ENCODE measurements at regions not wholly inside any gene's neighbourhood (a gene's known extent, or its start where the extent isn't known, plus 50 kb on each side); places are given as distances from the start of the nearest gene placed in this dataset.

DNA sequence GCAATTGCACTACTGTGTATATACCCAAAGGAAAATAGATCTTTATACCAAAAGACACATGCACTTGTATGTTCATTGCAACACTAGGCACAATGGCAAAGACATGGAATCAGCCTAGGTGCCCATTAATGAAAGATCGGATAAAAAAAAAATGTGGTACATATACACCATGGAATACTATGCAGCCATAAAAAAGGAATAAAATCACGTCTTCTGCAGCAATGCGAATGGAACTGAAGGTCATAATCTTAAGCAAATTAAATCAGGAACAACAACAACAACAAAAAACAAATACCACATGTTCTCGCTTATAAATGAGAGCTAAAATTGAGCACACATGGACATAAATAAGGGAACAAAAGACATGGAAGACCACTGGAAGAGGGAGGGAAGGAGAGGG is 266.7 kb upstream of the CDH18 start:
- Mint-ChIP-seq H3K4me3 (ENCODE audit: unreplicated experiment) (no peak overlapping the region), H3K9me3 (ENCODE audit: unreplicated experiment) (no peaks in the 10 kb centered on the region), H3K27me3 (ENCODE audit: unreplicated experiment) (no peaks in the 10 kb centered on the region), H3K27ac (ENCODE audit: unreplicated experiment) (no peak overlapping the region), H3K36me3 (ENCODE audit: unreplicated experiment) (no peaks in the 10 kb centered on the region), H3K4me1 (ENCODE audit: low read depth, unreplicated experiment) (no peaks in the 10 kb centered on the region)
- no peak for DNase-seq
- TF ChIP-seq, protein P1, sequence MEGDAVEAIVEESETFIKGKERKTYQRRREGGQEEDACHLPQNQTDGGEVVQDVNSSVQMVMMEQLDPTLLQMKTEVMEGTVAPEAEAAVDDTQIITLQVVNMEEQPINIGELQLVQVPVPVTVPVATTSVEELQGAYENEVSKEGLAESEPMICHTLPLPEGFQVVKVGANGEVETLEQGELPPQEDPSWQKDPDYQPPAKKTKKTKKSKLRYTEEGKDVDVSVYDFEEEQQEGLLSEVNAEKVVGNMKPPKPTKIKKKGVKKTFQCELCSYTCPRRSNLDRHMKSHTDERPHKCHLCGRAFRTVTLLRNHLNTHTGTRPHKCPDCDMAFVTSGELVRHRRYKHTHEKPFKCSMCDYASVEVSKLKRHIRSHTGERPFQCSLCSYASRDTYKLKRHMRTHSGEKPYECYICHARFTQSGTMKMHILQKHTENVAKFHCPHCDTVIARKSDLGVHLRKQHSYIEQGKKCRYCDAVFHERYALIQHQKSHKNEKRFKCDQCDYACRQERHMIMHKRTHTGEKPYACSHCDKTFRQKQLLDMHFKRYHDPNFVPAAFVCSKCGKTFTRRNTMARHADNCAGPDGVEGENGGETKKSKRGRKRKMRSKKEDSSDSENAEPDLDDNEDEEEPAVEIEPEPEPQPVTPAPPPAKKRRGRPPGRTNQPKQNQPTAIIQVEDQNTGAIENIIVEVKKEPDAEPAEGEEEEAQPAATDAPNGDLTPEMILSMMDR (IDR thresholded peaks at IDR 0.05; ENCODE audit: partially characterized antibody, unreplicated experiment), result no peak

DNA sequence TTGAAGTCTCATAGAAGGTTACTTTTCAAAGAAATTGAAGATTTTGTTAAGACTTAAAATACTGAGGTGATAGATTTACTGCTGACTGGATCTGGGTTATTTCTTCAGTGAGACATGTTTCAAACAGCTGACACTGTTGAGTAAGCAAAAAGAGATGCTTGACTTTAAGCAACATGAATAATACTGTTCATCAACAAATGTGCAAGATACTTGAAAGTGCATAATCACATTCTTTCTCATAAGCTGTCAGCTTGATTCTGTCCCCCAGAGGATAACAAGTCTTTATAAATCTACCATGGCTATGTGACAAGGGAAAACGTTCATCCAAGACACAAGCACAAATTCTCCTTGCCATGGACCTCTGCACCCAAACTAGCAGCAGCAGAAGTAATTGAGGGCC is 260.1 kb upstream of the CDH18 start:
- H3K4me3 Mint-ChIP-seq (ENCODE audit: unreplicated experiment), result no peak overlapping the region
- TF ChIP-seq, protein P1 (IDR thresholded peaks at IDR 0.05; ENCODE audit: partially characterized antibody, unreplicated experiment), result no peak
- DNase-seq, result no peak
- H3K27me3 Mint-ChIP-seq (ENCODE audit: unreplicated experiment), result no peaks in the 10 kb centered on the region
- no peaks in the 10 kb centered on the region for H3K9me3 Mint-ChIP-seq (ENCODE audit: unreplicated experiment)
- no peaks in the 10 kb centered on the region for H3K4me1 Mint-ChIP-seq (ENCODE audit: low read depth, unreplicated experiment)
- H3K27ac Mint-ChIP-seq (ENCODE audit: unreplicated experiment), result no peak overlapping the region
- H3K36me3 Mint-ChIP-seq (ENCODE audit: unreplicated experiment), result no peaks in the 10 kb centered on the region

DNA sequence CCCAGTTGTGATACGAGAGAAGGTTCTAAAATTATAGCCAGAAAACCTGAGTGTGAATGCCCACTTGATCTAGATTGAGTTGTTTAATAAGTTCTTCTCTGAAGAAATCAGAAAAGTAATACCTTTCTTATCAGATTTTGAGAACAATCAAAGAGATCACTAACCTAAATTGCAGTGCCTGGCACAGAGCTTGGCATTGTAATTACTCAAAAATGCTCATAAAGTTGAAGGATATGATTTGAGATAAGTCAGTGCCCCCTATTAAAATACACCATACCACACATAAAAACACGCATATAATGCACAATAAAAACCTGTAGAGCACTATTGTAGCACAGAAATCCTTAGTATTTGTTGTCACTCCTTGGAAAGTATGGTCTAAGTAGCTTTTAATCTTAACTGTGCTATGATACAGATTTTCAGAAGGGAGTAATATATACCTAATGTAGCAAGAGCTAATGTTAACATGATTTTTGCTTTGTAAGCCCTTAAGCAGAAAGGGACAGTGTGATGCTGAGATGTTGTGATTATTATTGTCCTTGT is 257.5 kb upstream of the CDH18 start:
- Mint-ChIP-seq H3K27ac (ENCODE audit: unreplicated experiment) (no peak overlapping the region), H3K27me3 (ENCODE audit: unreplicated experiment) (no peaks in the 10 kb centered on the region), H3K9me3 (ENCODE audit: unreplicated experiment) (no peaks in the 10 kb centered on the region), H3K4me1 (ENCODE audit: low read depth, unreplicated experiment) (no peaks in the 10 kb centered on the region), H3K36me3 (ENCODE audit: unreplicated experiment) (no peaks in the 10 kb centered on the region), H3K4me3 (ENCODE audit: unreplicated experiment) (no peak overlapping the region)
- DNase-seq, result no peak
- TF ChIP-seq, protein P1 (IDR thresholded peaks at IDR 0.05; ENCODE audit: partially characterized antibody, unreplicated experiment), result no peak

DNA sequence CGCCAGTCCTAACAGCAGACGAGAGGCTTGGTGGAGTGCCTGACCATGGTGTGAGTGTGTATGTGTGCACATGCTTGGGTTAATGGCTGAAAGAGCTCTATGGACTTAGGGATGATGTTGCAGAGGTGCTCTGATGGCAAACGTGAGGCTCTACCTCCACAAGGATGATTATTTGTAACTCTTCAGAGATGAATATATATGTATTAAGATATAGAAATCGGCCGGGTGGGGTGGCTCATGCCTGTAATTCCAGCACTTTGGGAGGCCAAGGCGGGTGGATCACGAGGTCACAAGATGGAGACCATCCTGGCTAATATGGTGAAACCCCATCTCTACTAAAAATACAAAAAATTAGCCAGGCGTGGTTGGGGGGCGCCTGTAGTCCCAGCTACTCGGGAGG is 253.4 kb upstream of the CDH18 start:
- no peak overlapping the region for H3K4me3 Mint-ChIP-seq (ENCODE audit: unreplicated experiment)
- no peaks in the 10 kb centered on the region for H3K27me3 Mint-ChIP-seq (ENCODE audit: unreplicated experiment)
- H3K4me1 Mint-ChIP-seq (ENCODE audit: low read depth, unreplicated experiment), result no peaks in the 10 kb centered on the region
- TF ChIP-seq, protein P1 (IDR thresholded peaks at IDR 0.05; ENCODE audit: partially characterized antibody, unreplicated experiment), result no peak
- H3K27ac Mint-ChIP-seq (ENCODE audit: unreplicated experiment), result no peak overlapping the region
- no peaks in the 10 kb centered on the region for H3K9me3 Mint-ChIP-seq (ENCODE audit: unreplicated experiment)
- no peak for DNase-seq
- no peaks in the 10 kb centered on the region for H3K36me3 Mint-ChIP-seq (ENCODE audit: unreplicated experiment)

GRCh38 chr5:20231040-20231439 is 243.0 kb upstream of the CDH18 start:
- DNase-seq, result no peak
- Mint-ChIP-seq H3K4me1 (ENCODE audit: low read depth, unreplicated experiment) (no peaks in the 10 kb centered on the region), H3K4me3 (ENCODE audit: unreplicated experiment) (no peak overlapping the region), H3K36me3 (ENCODE audit: unreplicated experiment) (no peaks in the 10 kb centered on the region), H3K27me3 (ENCODE audit: unreplicated experiment) (no peaks in the 10 kb centered on the region), H3K27ac (ENCODE audit: unreplicated experiment) (no peak overlapping the region), H3K9me3 (ENCODE audit: unreplicated experiment) (no peaks in the 10 kb centered on the region)
- TF ChIP-seq, protein P1 (IDR thresholded peaks at IDR 0.05; ENCODE audit: partially characterized antibody, unreplicated experiment), result peak; percentile 49

All from glutamatergic neuron (in vitro differentiated cells).